ENCODE measurements at regions not wholly inside any gene's neighbourhood (a gene's known extent, or its start where the extent isn't known, plus 50 kb on each side); places are given as distances from the start of the nearest gene placed in this dataset.

DNA sequence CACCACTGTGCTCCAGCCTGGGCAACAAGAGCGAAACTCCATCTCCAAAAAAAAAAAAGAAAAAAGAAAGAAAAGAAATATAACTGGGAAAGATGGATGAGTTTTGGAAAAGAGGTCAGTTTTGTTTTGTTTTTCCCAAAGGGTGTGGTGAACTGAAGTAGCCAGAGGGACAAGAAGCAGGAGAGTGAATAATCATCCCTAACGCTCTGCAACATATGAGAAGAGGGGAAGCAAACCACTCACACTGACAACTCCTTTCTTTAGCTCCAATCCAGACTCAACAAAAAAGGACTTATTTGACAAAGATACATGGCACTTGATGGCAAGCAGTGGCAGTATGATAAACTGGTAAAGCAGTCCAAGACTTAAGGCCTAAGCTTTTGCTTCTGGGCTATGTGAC, 176.1 kb upstream of the HMHB1 start:
- TF ChIP-seq, protein P1, sequence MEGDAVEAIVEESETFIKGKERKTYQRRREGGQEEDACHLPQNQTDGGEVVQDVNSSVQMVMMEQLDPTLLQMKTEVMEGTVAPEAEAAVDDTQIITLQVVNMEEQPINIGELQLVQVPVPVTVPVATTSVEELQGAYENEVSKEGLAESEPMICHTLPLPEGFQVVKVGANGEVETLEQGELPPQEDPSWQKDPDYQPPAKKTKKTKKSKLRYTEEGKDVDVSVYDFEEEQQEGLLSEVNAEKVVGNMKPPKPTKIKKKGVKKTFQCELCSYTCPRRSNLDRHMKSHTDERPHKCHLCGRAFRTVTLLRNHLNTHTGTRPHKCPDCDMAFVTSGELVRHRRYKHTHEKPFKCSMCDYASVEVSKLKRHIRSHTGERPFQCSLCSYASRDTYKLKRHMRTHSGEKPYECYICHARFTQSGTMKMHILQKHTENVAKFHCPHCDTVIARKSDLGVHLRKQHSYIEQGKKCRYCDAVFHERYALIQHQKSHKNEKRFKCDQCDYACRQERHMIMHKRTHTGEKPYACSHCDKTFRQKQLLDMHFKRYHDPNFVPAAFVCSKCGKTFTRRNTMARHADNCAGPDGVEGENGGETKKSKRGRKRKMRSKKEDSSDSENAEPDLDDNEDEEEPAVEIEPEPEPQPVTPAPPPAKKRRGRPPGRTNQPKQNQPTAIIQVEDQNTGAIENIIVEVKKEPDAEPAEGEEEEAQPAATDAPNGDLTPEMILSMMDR (IDR thresholded peaks at IDR 0.05), result no peak
- TF ChIP-seq POLR2A (IDR thresholded peaks at IDR 0.05), result no peak

All from uterus (tissue), 2 donors.